Ascending aorta (tissue), 2 donors: ENCODE measurements at regions not wholly inside any gene's neighbourhood (a gene's known extent, or its start where the extent isn't known, plus 50 kb on each side); places are given as distances from the start of the nearest gene placed in this dataset.
A peak's percentile ranks its signal among the peaks of the same experiment; 100 is the strongest.

Source experiments
- DNase-seq, 2 donors: peaks; one replicate each; pipeline ENCODE4 v3.0.0-alpha.2; 2019; ENCODE audit warnings: low spot score in 2 of 2
- H3K27ac ChIP-seq, 2 donors: fragments of 200-600 bp; sonication (generic); one replicate each; pipeline ENCODE4 v1.5.1; 2016 to 2017; ENCODE audit warnings: mild to moderate bottlenecking in 1 of 2
- H3K27me3 ChIP-seq: fragments of 200-600 bp; sonication (generic); one replicate; pipeline ENCODE4 v1.5.1; 2017
- H3K36me3 ChIP-seq, 2 donors: fragments of 200-600 bp; sonication (generic); one replicate each; pipeline ENCODE4 v1.5.1; 2016
- H3K4me1 ChIP-seq, 2 donors: fragments of 200-600 bp; sonication (generic); one replicate each; pipeline ENCODE4 v1.5.1; 2016 to 2017; ENCODE audit warnings: mild to moderate bottlenecking in 1 of 2
- H3K4me3 ChIP-seq, 2 donors: fragments of 200-600 bp; sonication (generic); one replicate each; pipeline ENCODE4 v1.5.1; 2016 to 2017; ENCODE audit warnings: mild to moderate bottlenecking in 1 of 2
- H3K9me3 ChIP-seq, 2 donors: fragments of 200-600 bp; sonication (generic); one replicate each; pipeline ENCODE4 v1.5.1; 2016
- CTCF ChIP-seq, 3 experiments: fragments of 200-600 bp in 2 of 3; fragments of 450-650 bp in 1 of 3; sonication (generic) in 2 of 3; IDR thresholded peaks; one replicate each; pipeline ENCODE4 v1.5.1; 2016 to 2019; ENCODE audit warnings: antibody characterized with exemption in 3 of 3, mild to moderate bottlenecking in 1 of 3, moderate library complexity in 1 of 3
- intact Hi-C: fragments of 100-400 bp; cut with DNase I; formaldehyde crosslinking; loops from one replicate; pipeline ENCODE4 v1.15.1; 2023

DNA sequence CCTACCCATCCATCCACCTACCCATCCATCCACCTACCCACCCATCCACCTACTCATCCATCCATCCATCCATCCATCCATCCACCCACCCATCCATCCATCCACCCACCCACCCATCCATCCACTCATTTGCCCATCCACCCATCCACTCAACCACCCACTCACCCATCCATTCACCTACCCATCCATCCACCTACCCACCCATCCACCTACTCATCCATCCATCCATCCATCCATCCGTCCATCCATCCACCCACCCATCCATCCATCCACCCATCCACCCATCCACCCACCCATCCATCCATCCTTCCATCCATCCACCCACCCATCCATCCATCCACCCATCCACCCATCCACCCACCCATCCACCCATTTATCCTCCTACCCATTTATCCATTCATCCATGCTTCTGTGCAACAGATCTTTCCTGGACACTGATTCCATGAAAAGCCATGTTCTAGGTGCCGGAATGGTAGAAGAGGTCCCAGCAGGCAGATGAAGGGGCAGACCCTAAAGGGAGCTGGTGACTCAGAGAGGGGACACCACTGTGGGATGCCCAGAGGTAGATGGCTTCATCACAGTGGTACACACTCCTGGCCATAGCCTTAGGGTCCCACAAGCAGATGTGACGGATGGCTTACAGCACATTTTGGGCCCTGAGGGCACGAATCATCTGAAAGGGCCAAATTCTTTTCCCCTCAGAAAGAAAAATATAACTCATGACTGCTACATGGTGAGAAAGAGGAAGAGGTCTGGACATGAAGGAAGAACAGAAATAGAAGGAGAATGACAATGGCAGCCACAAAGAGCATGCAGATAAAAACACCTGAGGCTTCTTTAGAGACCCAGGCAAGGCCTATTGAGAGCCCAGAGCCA, 76.0 kb downstream of the KCTD15 start:
- Histone ChIP-seq H3K36me3 (no peaks in the 10 kb centered on the region), H3K27me3 (no peaks in the 10 kb centered on the region), H3K9me3 (no peaks in the 10 kb centered on the region), H3K4me1 (peaks cover 0 to 7% of the 10 kb centered on the region in 2 donors), H3K27ac (no peak overlapping the region), H3K4me3 (no peak overlapping the region)
- no peak for TF ChIP-seq CTCF (IDR thresholded peaks at IDR 0.05)
- DNase-seq, result peak in 1 of 2 donors; percentile 19
- intact Hi-C loops, result no loop called here

DNA sequence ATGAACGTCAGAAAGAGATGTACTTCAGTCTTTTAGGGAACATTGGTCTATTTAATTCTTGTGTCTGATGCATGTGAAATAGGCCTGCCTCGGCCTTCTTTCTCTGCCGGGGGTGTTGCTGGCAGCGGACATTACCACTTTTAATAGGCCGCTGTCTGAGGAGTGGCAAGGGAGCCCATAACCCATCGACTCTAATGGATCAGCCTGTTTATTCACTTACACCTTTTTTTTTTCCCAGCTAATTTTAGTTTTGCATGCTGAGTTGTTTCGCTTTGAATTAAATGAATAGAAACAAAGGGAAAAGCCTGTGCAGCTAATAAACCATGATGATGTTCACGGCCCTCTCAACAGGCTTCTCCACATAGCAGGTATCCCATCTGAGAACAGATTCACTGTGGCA, 78.4 kb downstream of the KCTD15 start:
- Histone ChIP-seq H3K36me3 (no peaks in the 10 kb centered on the region), H3K27ac (no peak overlapping the region), H3K4me1 (no peaks in the 10 kb centered on the region), H3K9me3 (no peaks in the 10 kb centered on the region), H3K4me3 (no peak overlapping the region), H3K27me3 (no peaks in the 10 kb centered on the region)
- TF ChIP-seq CTCF (IDR thresholded peaks at IDR 0.05), result no peak
- peak in 1 of 2 donors; percentile 24 for DNase-seq
- intact Hi-C loops, result no loop called here

DNA sequence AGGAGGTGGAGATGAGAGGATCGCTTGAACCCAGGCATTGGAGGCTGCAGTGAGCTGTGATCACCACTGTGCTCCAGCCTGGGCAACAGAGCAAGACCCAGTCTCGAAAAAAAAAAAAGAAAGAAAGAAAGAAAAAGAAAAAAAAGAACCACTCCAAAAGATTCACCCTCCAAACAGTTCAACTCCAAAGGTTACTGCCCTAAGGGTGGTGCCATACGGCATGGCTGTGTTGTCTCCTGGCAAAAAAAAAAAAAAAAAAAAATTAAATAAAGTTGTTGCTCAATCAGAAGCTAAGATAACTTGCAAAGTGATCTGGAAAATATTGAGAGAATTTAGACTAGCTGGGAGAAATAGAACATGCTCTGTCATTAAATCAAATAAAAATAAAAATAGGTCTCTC, 79.5 kb downstream of the KCTD15 start:
- no peaks in the 10 kb centered on the region for H3K36me3 ChIP-seq
- no peaks in the 10 kb centered on the region for H3K27me3 ChIP-seq
- no peak overlapping the region for H3K4me3 ChIP-seq
- H3K9me3 ChIP-seq, result no peaks in the 10 kb centered on the region
- intact Hi-C loops, result no loop called here
- no peak for DNase-seq
- H3K27ac ChIP-seq, result no peak overlapping the region
- H3K4me1 ChIP-seq, result no peaks in the 10 kb centered on the region
- no peak for TF ChIP-seq CTCF (IDR thresholded peaks at IDR 0.05)

DNA sequence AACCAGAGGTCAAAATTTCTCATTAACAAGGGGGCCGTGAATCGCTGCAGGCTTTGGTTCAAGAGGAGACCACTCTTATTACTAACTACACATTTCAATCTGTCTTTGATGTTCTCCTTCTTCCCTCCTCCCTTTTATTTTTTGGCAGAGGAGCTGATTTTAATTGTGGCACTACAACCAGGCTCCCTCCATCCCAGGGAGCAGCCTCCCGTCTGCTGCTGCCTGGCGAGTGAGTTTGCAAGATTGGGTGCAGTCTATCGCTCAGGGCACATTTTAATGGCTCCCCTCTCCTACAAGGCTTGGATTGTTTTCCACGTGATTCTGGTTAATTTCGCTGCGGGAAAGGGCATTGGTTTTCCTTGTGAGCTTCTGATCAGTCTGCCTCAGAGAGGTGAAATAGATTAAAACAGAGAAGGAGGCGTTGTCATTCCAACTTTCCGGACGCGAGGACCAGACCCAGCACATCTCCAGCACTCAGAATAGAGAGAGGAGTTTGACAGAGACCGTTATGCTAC, 81.4 kb downstream of the KCTD15 start:
- intact Hi-C loops, result no loop called here
- no peak overlapping the region for H3K27ac ChIP-seq
- no peak for DNase-seq
- no peaks in the 10 kb centered on the region for H3K27me3 ChIP-seq
- no peaks in the 10 kb centered on the region for H3K9me3 ChIP-seq
- H3K4me3 ChIP-seq, result no peak overlapping the region
- no peaks in the 10 kb centered on the region for H3K36me3 ChIP-seq
- no peak for TF ChIP-seq CTCF (IDR thresholded peaks at IDR 0.05)
- no peaks in the 10 kb centered on the region for H3K4me1 ChIP-seq

- intact Hi-C loops, result no loop called here
- H3K27me3 ChIP-seq, result no peaks in the 10 kb centered on the region
- H3K4me1 ChIP-seq, result no peaks in the 10 kb centered on the region
- no peak for TF ChIP-seq CTCF (IDR thresholded peaks at IDR 0.05)
- no peaks in the 10 kb centered on the region for H3K9me3 ChIP-seq
- H3K27ac ChIP-seq, result no peak overlapping the region
- no peak overlapping the region for H3K4me3 ChIP-seq
- H3K36me3 ChIP-seq, result no peaks in the 10 kb centered on the region
- no peak for DNase-seq
These were observed 82.5 kb downstream of the KCTD15 start for GRCh38 chr19:33878910-33879810.
